GM21619 (cell line): ENCODE measurements at regions not wholly inside any gene's neighbourhood (a gene's known extent, or its start where the extent isn't known, plus 50 kb on each side); places are given as distances from the start of the nearest gene placed in this dataset.

Experiments
- ATAC-seq: cut with Tn5 transposase; IDR thresholded peaks from one replicate; pipeline ENCODE4 v1.9.1; 2021; ENCODE audit not compliant: unreplicated experiment

GRCh38 chr18:72692086-72692485, 147.9 kb upstream of the CBLN2 start:
- ATAC-seq = no peak

GRCh38 chr18:72687736-72688135, 143.6 kb upstream of the CBLN2 start:
- no peak for ATAC-seq

DNA sequence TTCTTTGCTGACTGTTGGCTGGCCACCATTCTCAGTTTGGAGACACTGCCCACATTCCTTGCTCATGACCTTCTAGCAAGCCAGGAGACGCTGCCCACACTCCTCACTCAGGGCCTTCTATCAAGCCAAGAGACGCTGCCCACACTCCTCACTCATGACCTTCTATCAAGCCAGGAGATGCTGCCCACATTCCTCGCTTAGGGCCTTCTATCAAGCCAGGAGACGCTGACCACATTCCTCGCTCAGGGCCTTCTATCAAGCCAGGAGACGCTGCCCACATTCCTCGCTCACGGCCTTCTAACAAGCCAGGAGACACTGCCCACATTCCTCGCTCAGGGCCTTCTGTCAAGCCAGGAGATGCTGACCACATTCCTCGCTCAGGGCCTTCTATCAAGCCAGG, 131.3 kb upstream of the CBLN2 start:
- no peak for ATAC-seq

DNA sequence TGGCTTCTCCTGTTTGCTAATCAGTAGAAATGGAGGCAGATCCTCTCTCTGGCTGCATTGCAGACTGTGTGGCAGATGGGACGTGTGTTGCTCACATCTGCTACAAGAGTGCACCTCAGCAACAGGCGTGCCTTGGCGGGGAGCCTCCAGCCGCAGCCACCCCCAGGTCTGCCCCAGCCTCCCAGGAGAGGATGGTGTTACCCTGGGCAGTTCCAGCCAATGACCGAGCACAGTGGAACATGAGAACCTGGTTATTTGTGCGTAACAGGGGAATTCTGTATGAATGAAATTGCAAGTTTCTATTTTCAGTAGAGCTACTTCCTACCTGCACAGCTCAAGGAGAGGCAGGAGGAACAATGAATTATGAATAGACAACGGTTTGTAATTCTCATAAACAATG, 130.6 kb upstream of the CBLN2 start:
- peak; percentile 90 for ATAC-seq

DNA sequence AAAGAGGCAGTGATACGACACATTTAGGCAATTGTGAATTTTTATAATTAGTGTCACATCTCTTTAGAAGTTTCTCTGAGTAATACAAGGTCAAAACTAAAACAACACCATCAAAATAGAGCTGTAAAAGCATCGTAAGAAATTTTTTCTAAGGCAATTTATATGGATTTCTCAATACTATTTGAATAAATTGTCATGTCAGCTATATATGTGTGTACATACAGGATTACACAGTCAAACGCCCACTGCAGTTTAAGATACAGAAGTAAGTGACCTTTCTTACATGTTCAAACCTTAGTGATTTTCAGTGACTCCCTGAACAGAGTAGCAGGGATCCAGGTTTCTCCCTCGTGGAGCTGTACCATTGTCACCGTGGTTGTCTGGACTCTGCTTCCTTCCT, 129.1 kb upstream of the CBLN2 start:
- no peak for ATAC-seq

- peak; percentile 43 for ATAC-seq
Measured at GRCh38 chr18:72672364-72673184, 128.4 kb upstream of the CBLN2 start.

DNA sequence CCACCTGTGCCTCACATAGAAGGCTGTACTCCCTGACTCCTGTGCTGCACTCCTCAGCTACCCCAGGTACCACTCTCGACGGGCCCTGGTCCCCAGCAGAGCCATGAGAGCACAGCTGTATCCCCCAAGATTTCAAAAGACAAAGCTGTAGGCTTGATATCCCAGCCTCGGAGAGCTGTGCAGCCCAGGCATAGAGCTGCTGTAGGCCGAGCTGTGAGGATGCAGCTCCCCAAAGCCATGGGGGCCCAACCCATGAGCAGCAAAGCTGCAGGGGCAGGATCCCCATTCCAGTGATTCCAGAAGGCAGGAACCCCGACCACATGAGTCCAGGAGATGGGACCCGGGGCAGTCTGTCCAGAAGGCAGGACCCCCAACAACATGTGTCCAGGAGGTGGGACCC, 123.8 kb upstream of the CBLN2 start:
- no peak for ATAC-seq

GRCh38 chr18:72652990-72653593, 109.0 kb upstream of the CBLN2 start:
- ATAC-seq = peak; percentile 99

DNA sequence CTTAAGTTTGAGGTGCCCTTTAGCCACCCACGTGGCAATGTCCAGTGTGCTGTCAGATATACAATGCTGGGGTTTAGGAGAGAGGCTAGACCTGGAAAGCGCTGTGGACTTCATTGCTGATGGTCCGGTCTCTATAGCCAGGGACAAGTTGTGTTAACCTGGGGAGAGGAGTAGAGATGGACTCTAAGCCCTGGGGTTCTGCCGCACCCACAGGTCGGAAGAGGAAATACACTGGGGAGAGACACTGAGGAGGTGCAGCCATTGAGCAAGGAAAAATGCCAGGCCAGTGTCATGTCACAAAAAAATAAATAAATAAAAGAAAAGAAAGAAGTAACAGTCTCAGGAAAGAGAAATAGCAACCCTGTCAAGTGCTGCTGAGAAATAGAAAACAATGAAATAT, 106.9 kb upstream of the CBLN2 start:
- ATAC-seq = no peak

DNA sequence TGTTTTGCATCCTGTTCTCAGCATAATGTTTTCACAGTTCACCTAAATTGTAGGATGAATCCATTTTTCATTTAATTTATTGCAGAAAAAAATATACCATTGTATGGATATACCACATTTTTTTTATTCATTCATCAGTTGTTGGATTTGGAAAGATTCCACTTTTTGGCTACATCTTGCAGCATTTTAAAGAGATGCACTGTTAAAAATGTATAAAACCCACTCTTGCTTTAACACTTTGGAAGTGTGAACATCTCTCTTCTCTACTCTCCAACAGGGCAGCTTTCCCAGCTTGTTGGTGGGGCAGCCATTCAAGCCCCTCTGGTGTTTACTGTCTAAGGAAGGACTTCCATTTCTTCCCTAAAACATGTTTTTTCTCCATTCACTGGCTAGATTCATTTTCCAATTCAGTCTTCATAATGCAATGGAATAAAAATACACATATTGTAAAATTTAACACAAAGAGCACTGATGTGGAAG, 104.4 kb upstream of the CBLN2 start:
- no peak for ATAC-seq

GRCh38 chr18:72648079-72648478, 103.9 kb upstream of the CBLN2 start:
- ATAC-seq = no peak

DNA sequence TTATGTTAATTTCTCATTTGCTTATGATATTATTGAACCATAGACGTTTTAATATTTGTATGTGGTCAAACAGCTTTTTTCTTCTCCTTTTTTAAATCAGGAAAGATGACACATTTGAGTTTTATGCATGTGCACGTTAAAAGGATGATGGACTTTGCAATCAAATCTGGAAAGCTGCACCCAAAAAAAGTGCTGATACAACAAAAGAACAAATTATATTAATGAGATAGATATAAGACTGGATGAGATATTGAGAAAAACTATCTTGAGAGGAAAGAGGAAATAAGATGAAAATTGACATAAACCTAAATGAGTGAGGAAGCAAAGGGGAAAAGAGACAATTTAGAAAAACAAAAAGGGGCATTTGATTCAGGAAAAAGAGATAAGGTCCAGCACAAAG, 96.4 kb upstream of the CBLN2 start:
- ATAC-seq = no peak

DNA sequence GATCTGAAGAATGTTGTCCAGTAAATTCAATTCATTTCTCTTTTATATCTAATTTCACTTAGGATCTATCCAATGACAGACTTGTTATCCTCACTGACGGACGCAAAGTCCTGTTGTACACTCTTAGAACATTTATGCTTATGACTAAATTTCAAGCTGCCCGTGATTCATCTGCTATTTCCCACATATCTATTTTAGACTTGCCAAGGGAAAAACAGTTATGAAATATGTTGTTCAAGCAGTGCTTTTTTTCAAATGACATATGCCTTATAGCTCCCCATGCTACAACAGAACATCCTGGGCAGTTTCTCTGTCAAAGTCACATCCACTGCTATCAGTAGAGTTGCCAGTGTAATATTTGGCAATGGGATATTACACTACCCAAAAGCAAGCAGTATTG, 94.2 kb upstream of the CBLN2 start:
- no peak for ATAC-seq

DNA sequence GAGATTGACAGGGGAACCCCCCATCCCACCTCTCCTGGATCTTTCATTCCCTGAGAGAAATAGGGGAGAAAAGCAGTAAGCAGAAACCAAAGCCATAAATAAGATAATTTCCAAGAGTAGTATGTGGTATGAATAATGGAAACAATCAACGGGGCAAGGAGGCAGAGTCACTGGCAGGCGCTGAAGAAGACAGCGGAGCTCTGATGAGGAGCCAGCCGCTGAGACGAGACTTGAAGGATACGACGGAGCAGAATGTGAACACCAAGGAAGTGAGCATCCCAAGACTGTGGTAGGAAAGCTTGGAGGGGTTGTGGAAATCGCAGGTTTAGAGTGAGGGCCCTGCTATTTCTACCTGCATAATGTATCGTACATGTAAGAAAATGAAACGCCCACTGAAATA, 93.6 kb upstream of the CBLN2 start:
- ATAC-seq = no peak

GRCh38 chr18:72637299-72637698, 93.2 kb upstream of the CBLN2 start:
- no peak for ATAC-seq

- ATAC-seq = no peak
Measured at GRCh38 chr18:72636611-72637010, 92.5 kb upstream of the CBLN2 start.

DNA sequence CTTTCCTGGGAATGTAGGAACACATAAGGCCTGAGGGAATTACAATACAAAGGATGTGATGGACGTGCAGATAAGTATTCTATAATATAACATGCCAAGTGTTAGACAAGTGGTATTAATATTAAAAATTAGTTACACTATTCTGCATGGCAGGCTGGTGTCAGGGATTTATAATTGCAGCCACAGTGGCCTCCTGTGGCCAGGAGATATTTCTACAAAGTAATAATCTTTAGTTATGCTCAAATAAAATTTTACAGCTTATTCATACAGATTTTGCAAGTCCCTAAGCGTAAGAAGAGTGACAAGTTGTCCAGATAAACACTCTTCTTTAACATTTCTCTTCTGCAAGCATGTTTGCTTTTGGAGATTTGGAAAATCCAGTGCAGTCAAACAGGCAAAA, 90.4 kb upstream of the CBLN2 start:
- no peak for ATAC-seq

DNA sequence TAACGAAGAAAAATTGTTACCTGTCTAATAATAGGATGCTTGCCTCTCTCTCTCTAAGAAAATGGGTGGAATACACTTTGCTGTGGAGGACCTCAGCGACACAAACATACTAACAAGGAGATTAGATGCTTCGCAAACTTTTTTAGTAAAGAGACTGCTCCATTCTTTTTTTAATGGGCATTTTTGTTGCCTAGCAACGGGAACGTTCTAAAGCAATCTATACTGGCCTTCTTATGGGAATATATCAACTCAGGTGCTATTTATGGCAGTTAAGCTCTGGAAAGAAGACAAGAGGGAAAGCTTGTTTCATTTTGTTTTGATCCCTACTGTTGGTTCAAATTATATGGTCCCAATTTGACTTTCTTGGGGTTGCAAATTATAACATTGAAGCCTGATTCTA, 86.8 kb upstream of the CBLN2 start:
- no peak for ATAC-seq

DNA sequence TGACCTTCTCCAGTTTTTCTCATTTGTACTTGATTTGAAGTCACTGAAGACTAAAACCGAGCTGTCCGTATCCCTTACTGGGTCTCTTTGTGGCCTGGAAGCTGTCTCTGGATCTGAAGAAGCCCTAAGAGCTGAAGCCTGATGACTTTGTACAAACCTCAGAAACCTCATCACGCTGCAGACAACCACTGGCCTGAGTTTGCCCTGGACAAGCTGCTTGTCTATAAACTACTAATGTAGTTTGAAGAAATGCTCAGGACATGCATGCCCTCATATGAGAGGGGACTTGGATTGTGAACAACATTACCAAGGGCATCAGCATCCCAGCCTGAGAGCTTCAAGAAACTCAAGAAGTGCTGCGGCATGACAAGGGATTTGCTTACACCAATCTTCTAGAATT, 79.3 kb upstream of the CBLN2 start:
- no peak for ATAC-seq

DNA sequence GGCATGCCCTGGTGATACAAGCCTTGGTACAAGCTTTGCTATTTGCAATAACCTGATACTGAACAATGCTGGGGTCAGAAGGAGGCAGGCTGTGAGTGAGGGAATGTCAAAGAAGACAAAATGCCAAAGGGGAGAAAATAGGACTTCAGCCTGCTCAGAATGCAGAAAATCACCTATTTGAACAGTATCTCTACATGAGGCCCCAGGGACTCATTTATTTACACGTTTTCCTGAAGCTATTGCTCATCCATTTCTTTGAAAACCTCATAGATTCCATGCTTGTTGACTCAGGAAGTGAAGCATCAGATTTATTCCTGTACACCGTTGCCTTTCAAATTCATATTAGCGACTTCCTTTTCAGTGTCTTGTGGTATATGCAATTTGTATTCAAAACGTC, 69.4 kb upstream of the CBLN2 start:
- no peak for ATAC-seq

- ATAC-seq = no peak
Measured at GRCh38 chr18:72612894-72613533, 68.9 kb upstream of the CBLN2 start.

GRCh38 chr18:72605376-72605775, 61.2 kb upstream of the CBLN2 start:
- no peak for ATAC-seq
